ENCODE measurements at regions not wholly inside any gene's neighbourhood (a gene's known extent, or its start where the extent isn't known, plus 50 kb on each side); places are given as distances from the start of the nearest gene placed in this dataset.

- WGBS = 95% methylated on average over 2 of the region's 2 CpGs
- TF ChIP-seq CTCF (IDR thresholded peaks at IDR 0.05) (no peak), POLR2AphosphoS5 (IDR thresholded peaks at IDR 0.05) (no peak), POLR2A (IDR thresholded peaks at IDR 0.05) (no peak)
Observed at GRCh38 chr3:109920749-109921148, 583.4 kb upstream of the DPPA4 start.

GRCh38 chr3:109921509-109921908 lies 584.2 kb upstream of the DPPA4 start:
- Histone ChIP-seq H3K27me3 (replicated peaks; ENCODE audit: insufficient read depth) (no peaks in the 10 kb centered on the region), H3K36me3 (no peaks in the 10 kb centered on the region), H3K27ac (no peak overlapping the region), H3K4me1 (replicated peaks) (no peaks in the 10 kb centered on the region), H3K9me3 (no peaks in the 10 kb centered on the region), H3K4me3 (no peak overlapping the region)
- WGBS = 92% methylated on average over 5 of the region's 5 CpGs
- TF ChIP-seq CTCF (IDR thresholded peaks at IDR 0.05) (no peak), POLR2AphosphoS5 (IDR thresholded peaks at IDR 0.05) (no peak), POLR2A (IDR thresholded peaks at IDR 0.05) (no peak)
- intact Hi-C loops (cut with DNase I) = no loop called here
- DNase-seq (ENCODE audit: low spot score) = no peak

More at GRCh38 chr3:109920749-109921148, 583.4 kb upstream of the DPPA4 start:
- Histone ChIP-seq H3K36me3 (no peaks in the 10 kb centered on the region), H3K4me1 (replicated peaks) (no peaks in the 10 kb centered on the region), H3K27me3 (replicated peaks; ENCODE audit: insufficient read depth) (no peaks in the 10 kb centered on the region), H3K4me3 (no peak overlapping the region), H3K27ac (no peak overlapping the region), H3K9me3 (no peaks in the 10 kb centered on the region)
- no peak for DNase-seq (ENCODE audit: low spot score)
- intact Hi-C loops (cut with DNase I) = no loop called here

- TF ChIP-seq CTCF (IDR thresholded peaks at IDR 0.05) (no peak), POLR2AphosphoS5 (IDR thresholded peaks at IDR 0.05) (no peak), POLR2A (IDR thresholded peaks at IDR 0.05) (no peak)
- intact Hi-C loops (cut with DNase I) = no loop called here
- Histone ChIP-seq H3K27me3 (replicated peaks; ENCODE audit: insufficient read depth) (no peaks in the 10 kb centered on the region), H3K27ac (no peak overlapping the region), H3K4me1 (replicated peaks) (no peaks in the 10 kb centered on the region), H3K36me3 (no peaks in the 10 kb centered on the region), H3K9me3 (no peaks in the 10 kb centered on the region), H3K4me3 (no peak overlapping the region)
- no peak for DNase-seq (ENCODE audit: low spot score)
- WGBS = 49% methylated on average over 2 of the region's 2 CpGs
Observed at GRCh38 chr3:109922856-109923255, 585.5 kb upstream of the DPPA4 start.

- Histone ChIP-seq H3K27me3 (replicated peaks; ENCODE audit: insufficient read depth) (no peaks in the 10 kb centered on the region), H3K4me3 (no peak overlapping the region), H3K9me3 (no peaks in the 10 kb centered on the region), H3K4me1 (replicated peaks) (no peaks in the 10 kb centered on the region), H3K36me3 (no peaks in the 10 kb centered on the region), H3K27ac (no peak overlapping the region)
- WGBS = 90% methylated on average over 3 of the region's 3 CpGs
- no peak for DNase-seq (ENCODE audit: low spot score)
- intact Hi-C loops (cut with DNase I) = no loop called here
- TF ChIP-seq CTCF (IDR thresholded peaks at IDR 0.05) (no peak), POLR2A (IDR thresholded peaks at IDR 0.05) (no peak), POLR2AphosphoS5 (IDR thresholded peaks at IDR 0.05) (no peak)
Observed at GRCh38 chr3:109923431-109923830, 586.1 kb upstream of the DPPA4 start.

- H3K4me3 ChIP-seq = no peak overlapping the region
- TF ChIP-seq CTCF (IDR thresholded peaks at IDR 0.05) (no peak), POLR2AphosphoS5 (IDR thresholded peaks at IDR 0.05) (no peak), POLR2A (IDR thresholded peaks at IDR 0.05) (no peak)
- no peaks in the 10 kb centered on the region for H3K36me3 ChIP-seq
- H3K9me3 ChIP-seq = no peaks in the 10 kb centered on the region
- intact Hi-C loops (cut with DNase I) = no loop called here
- H3K4me1 ChIP-seq (replicated peaks) = no peaks in the 10 kb centered on the region
- DNase-seq (ENCODE audit: low spot score) = no peak
- H3K27me3 ChIP-seq (replicated peaks; ENCODE audit: insufficient read depth) = no peaks in the 10 kb centered on the region
- no peak overlapping the region for H3K27ac ChIP-seq
Observed at GRCh38 chr3:109924196-109924595, 586.9 kb upstream of the DPPA4 start.

Data from prostate gland (tissue), 2 donors.